ENCODE measurements at regions not wholly inside any gene's neighbourhood (a gene's known extent, or its start where the extent isn't known, plus 50 kb on each side); places are given as distances from the start of the nearest gene placed in this dataset.

DNA sequence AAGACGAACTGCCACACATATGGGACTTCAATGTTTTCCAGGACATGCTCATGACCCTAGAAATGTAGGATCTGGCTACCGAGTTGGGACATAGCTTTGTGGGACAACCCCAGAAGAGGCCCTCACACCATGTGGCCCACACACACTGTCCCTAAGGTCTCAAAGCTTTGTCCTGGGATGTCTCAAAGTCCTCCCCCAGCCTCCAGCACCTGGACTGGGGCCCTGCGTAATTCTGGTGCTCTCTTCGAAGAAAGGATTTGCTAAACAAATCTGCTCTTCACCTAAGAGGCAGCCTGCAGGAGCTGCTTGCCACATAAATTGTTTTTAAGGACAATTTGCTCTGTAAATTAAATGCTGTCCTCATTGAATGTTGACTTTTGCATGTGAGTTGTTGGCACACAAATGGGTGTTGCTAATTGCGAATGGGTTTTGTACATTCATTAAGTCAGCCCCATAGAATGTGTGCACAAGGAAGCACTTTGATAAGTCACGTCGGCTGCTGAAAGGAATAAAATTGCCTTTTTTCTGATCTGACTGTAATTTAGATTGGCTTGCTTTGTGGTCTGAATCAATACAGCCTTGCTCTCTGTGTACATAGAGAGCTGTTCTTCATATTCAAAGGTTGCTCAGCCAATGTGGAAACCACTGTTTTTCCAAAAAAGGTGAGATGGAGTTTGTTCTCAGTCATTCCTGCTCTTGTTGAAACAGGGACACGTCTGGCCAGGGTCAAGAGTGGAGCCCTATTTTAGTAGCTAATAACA lies 161.6 kb upstream of the PWP1 start:
- Histone ChIP-seq H3K9ac (ENCODE audit: low read depth, low read length, poor library complexity, severe bottlenecking) (no peak overlapping the region), H3K27me3 (ENCODE audit: insufficient read depth, low read length, poor library complexity, severe bottlenecking) (no peaks in the 10 kb centered on the region), H3K4me3 (ENCODE audit: low read length, poor library complexity, severe bottlenecking) (no peak overlapping the region), H3K4me1 (ENCODE audit: insufficient read depth, low read length, poor library complexity, severe bottlenecking) (no peaks in the 10 kb centered on the region), H3K36me3 (ENCODE audit: insufficient read depth, low read length) (no peaks in the 10 kb centered on the region), H3K4me2 (ENCODE audit: low read depth, low read length, poor library complexity, severe bottlenecking) (no peak overlapping the region), H3K9me2 (replicated peaks; ENCODE audit: low read depth, low read length) (no peaks in the 10 kb centered on the region), H2AFZ (ENCODE audit: low read length) (no peak overlapping the region), H3F3A (ENCODE audit: low read depth) (no peaks in the 10 kb centered on the region), H4K20me1 (ENCODE audit: insufficient read depth, low read length, poor library complexity, severe bottlenecking) (no peaks in the 10 kb centered on the region), H3K9me3 (ENCODE audit: insufficient read depth, low read depth, low read length) (no peaks in the 10 kb centered on the region), H3K79me2 (ENCODE audit: insufficient read depth, low read length) (no peaks in the 10 kb centered on the region)
- TF ChIP-seq, protein P1, sequence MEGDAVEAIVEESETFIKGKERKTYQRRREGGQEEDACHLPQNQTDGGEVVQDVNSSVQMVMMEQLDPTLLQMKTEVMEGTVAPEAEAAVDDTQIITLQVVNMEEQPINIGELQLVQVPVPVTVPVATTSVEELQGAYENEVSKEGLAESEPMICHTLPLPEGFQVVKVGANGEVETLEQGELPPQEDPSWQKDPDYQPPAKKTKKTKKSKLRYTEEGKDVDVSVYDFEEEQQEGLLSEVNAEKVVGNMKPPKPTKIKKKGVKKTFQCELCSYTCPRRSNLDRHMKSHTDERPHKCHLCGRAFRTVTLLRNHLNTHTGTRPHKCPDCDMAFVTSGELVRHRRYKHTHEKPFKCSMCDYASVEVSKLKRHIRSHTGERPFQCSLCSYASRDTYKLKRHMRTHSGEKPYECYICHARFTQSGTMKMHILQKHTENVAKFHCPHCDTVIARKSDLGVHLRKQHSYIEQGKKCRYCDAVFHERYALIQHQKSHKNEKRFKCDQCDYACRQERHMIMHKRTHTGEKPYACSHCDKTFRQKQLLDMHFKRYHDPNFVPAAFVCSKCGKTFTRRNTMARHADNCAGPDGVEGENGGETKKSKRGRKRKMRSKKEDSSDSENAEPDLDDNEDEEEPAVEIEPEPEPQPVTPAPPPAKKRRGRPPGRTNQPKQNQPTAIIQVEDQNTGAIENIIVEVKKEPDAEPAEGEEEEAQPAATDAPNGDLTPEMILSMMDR (conservative IDR thresholded peaks at IDR 0.05; ENCODE audit: low read length): no peak

DNA sequence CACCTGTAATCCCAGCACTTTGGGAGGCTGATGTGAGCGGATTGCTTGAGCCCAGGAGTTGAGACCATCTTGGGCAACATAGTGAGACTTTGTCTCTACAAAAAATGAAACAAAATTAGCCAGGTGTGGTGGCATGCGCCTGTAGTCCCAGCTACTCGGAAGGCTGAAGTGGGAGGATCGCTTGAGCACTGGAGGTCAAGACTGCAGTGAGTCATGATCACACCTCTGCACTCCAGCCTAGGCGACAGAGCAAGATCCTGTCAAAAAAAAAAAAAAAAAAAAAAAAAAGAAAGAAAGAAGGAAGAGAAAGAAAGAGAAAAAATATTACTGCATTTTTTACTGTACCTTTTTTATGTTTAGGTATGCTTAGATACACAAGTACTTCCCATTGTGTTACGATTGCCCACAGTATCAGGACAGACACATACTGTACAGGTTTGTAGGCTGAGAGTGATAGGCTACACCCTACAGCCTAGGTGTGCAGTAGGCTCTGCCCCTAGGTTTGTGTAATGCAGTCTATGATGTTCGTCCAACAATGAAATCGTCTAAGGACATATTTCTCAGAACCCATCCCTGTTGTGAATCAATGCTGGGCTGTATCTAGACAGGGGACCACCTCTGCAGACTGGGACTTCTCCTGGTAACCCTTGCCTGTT lies 160.4 kb upstream of the PWP1 start:
- Histone ChIP-seq H4K20me1 (ENCODE audit: insufficient read depth, low read length, poor library complexity, severe bottlenecking) (no peaks in the 10 kb centered on the region), H3K9me3 (ENCODE audit: insufficient read depth, low read depth, low read length) (no peaks in the 10 kb centered on the region), H3K4me2 (ENCODE audit: low read depth, low read length, poor library complexity, severe bottlenecking) (no peak overlapping the region), H3K4me3 (ENCODE audit: low read length, poor library complexity, severe bottlenecking) (no peak overlapping the region), H3K4me1 (ENCODE audit: insufficient read depth, low read length, poor library complexity, severe bottlenecking) (no peaks in the 10 kb centered on the region), H3F3A (ENCODE audit: low read depth) (no peaks in the 10 kb centered on the region), H3K36me3 (ENCODE audit: insufficient read depth, low read length) (no peaks in the 10 kb centered on the region), H3K79me2 (ENCODE audit: insufficient read depth, low read length) (no peaks in the 10 kb centered on the region), H3K27me3 (ENCODE audit: insufficient read depth, low read length, poor library complexity, severe bottlenecking) (no peaks in the 10 kb centered on the region), H3K9me2 (replicated peaks; ENCODE audit: low read depth, low read length) (no peaks in the 10 kb centered on the region), H3K9ac (ENCODE audit: low read depth, low read length, poor library complexity, severe bottlenecking) (no peak overlapping the region), H2AFZ (ENCODE audit: low read length) (no peak overlapping the region)
- TF ChIP-seq EZH2phosphoT487 (IDR thresholded peaks at IDR 0.05; ENCODE audit: borderline replicate concordance): no peak
- TF ChIP-seq, protein P1 (conservative IDR thresholded peaks at IDR 0.05; ENCODE audit: low read length): no peak

DNA sequence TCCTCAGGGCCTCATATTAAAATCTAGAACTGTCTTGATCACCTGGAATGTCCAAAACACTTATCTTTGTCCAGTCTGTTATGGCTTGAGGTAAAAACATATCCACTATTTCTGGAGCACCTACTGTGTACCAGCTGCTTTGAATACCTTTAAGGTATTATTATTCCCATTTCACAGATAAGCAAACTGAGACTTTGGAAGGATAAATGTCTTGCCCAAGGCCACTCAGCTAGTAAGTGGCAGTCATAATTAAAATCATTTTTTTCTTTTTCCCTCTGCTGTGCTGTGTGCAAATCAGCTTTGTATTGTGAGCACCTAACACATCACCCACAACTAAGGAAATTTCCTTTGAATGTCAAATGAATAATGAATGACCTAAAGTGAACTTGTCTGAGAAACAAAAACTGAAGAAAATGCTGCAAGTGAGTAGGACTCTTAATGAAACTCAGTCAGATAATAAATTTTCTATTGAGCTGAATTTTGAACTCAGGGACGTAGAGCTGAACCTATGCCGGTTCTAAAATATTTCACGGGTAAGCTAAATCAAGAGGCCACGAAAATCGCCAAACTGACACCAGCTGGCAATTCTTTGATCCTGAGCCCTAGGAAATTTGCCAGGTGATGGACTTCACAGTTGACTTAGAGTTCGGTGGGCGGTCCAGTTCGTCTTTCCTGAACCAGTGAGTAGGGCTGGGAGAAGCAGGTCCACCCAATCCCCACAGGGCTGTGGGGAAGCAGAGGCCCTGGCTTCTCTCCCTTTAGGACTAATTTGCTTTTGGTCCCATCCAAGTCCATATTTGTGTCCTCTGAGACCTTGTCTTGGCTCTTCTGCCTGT lies 159.7 kb upstream of the PWP1 start:
- Histone ChIP-seq H2AFZ (ENCODE audit: low read length) (no peak overlapping the region), H3K36me3 (ENCODE audit: insufficient read depth, low read length) (no peaks in the 10 kb centered on the region), H4K20me1 (ENCODE audit: insufficient read depth, low read length, poor library complexity, severe bottlenecking) (no peaks in the 10 kb centered on the region), H3K4me3 (ENCODE audit: low read length, poor library complexity, severe bottlenecking) (no peak overlapping the region), H3K9ac (ENCODE audit: low read depth, low read length, poor library complexity, severe bottlenecking) (no peak overlapping the region), H3F3A (ENCODE audit: low read depth) (no peaks in the 10 kb centered on the region), H3K27me3 (ENCODE audit: insufficient read depth, low read length, poor library complexity, severe bottlenecking) (no peaks in the 10 kb centered on the region), H3K9me2 (replicated peaks; ENCODE audit: low read depth, low read length) (no peaks in the 10 kb centered on the region), H3K4me1 (ENCODE audit: insufficient read depth, low read length, poor library complexity, severe bottlenecking) (no peaks in the 10 kb centered on the region), H3K79me2 (ENCODE audit: insufficient read depth, low read length) (no peaks in the 10 kb centered on the region), H3K4me2 (ENCODE audit: low read depth, low read length, poor library complexity, severe bottlenecking) (no peak overlapping the region), H3K9me3 (ENCODE audit: insufficient read depth, low read depth, low read length) (no peaks in the 10 kb centered on the region)
- TF ChIP-seq EZH2phosphoT487 (IDR thresholded peaks at IDR 0.05; ENCODE audit: borderline replicate concordance): no peak
- TF ChIP-seq, protein P1 (conservative IDR thresholded peaks at IDR 0.05; ENCODE audit: low read length): no peak
